GM23248 (cell line): ENCODE measurements at regions not wholly inside any gene's neighbourhood (a gene's known extent, or its start where the extent isn't known, plus 50 kb on each side); places are given as distances from the start of the nearest gene placed in this dataset.

Experiments used
- EZH2 ChIP-seq: fragments of 200-600 bp; sonication (generic); IDR thresholded peaks from 2 replicates; pipeline ENCODE4 v1.6.1; 2018; ENCODE audit warnings: antibody characterized with exemption, mild to moderate bottlenecking; ENCODE audit not compliant: insufficient read depth, poor library complexity, severe bottlenecking
- EZH2phosphoT487 ChIP-seq: fragments of 200-600 bp; sonication (generic); IDR thresholded peaks from 2 replicates; pipeline ENCODE4 v1.6.1; 2018; ENCODE audit warnings: antibody characterized with exemption, moderate library complexity, mild to moderate bottlenecking, low read depth; ENCODE audit not compliant: insufficient read depth

GRCh38 chr12:92432724-92433441 is 269.9 kb upstream of the PLEKHG7 start:
- TF ChIP-seq EZH2 (no peak), EZH2phosphoT487 (no peak)
